Fibroblast of upper back skin (primary cell): ENCODE measurements at regions not wholly inside any gene's neighbourhood (a gene's known extent, or its start where the extent isn't known, plus 50 kb on each side); places are given as distances from the start of the nearest gene placed in this dataset.

ENCODE experiments used
- DNase-seq: peaks from one replicate; pipeline ENCODE4 v3.0.0-alpha.2; 2013

GRCh38 chr3:24598695-24599470, 104.2 kb upstream of the THRB start:
- no peak for DNase-seq

GRCh38 chr3:24601066-24601939, 106.7 kb upstream of the THRB start:
- peak; percentile 27 for DNase-seq

- DNase-seq = no peak
Measured at GRCh38 chr3:24604215-24604614, 109.6 kb upstream of the THRB start.

DNA sequence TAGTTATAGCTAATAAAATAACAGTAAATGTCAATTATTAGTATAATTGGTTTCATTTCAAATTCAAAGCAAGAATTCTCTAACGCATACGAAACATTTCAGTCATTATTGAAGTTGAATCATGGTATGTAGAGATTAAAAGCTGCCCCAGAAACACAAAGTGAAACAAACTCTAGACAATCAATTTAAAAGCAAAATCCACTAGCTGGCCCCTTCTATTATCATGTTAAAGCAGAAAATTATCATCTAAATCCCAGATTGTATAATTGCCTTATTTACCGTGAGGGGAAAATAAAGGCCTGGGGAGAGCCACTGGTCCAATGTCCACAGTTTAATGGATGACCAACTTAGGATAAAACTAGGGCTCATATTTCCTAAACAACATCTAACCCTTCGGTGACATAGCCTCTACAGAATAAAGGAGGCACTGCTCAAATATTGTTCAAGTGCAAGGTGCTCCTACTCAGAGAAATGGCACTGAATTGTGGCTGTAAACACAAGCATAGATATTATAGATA, 110.9 kb upstream of the THRB start:
- DNase-seq = no peak

- no peak for DNase-seq
Measured at GRCh38 chr3:24607281-24607680, 112.6 kb upstream of the THRB start.

GRCh38 chr3:24608701-24609390, 114.2 kb upstream of the THRB start:
- peak; percentile 78 for DNase-seq

DNA sequence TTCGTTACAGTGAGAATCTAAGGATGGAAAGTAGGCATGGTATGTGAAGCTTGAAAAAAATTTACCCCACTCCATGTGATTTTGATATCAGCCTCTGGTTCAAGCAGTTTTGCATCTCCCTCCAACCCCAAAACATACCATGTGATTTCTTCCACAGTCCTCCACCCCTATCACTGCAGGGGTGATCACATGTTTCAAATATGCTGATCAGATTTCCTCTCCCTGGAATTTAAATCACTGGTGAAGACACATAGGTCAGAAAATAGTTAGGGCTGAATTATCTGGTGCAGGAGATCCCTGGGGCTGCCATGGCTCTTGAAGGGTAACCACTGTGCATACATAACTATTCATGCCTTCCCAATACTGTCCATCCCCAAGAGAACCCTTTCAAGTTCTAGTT, 119.7 kb upstream of the THRB start:
- peak; percentile 39 for DNase-seq

- DNase-seq = no peak
Measured at GRCh38 chr3:24615177-24615576, 120.5 kb upstream of the THRB start.

DNA sequence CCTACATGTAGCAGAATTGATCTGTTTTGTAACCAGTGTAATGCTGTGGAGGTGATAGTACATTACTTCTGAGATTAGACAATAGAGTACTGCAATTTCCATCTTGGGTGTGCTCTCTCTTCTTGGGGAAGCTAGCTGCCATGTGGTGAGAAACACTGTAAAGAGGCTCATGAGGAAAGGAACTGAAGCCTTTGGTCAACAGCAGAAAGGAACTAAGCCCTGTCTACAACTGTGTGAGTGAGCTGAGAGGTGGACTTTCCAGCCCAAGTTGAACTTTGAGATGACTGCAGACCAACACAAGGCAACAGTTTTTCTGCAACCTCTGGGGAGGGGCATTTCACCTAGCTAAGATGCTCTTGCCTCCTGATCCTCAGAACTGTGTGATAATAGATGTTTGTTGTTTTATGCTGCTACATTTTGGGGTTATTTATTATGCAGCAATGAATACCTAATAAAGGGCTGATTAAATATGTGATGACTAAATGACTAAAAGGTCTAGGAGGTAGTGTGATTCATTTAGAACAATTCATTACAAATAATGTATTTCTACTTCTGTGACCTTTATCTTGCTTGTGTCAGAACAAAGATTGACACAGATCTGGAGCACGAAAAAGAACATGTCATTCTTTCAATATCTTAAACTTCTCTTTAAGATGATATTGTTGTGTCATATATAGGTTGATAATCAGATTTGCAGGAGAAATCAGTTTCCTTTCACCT, 121.6 kb upstream of the THRB start:
- no peak for DNase-seq

- no peak for DNase-seq
Measured at GRCh38 chr3:24622138-24622537, 127.5 kb upstream of the THRB start.

GRCh38 chr3:24622696-24623225, 128.1 kb upstream of the THRB start:
- DNase-seq = no peak

DNA sequence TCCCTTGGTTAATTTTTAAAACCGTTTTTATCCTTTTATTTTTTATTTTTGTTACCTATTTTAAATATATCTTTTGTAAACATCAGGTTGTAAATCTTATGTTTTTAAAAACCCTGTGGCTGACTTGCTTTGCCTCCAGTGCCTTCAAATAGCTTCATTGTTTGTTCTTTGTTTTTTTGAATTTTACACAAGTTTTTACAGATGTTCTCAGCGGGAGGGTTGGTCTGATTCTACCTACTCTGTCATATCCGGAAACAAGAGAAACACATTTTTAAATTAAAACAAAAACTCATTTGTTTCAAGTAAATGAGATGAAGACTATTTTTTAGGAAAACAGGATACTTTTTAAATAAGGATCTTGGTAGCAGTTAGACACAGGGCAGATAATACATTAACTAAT, 129.0 kb upstream of the THRB start:
- no peak for DNase-seq

GRCh38 chr3:24624938-24625681, 130.5 kb upstream of the THRB start:
- DNase-seq = no peak

GRCh38 chr3:24628523-24629258, 134.0 kb upstream of the THRB start:
- peak; percentile 54 for DNase-seq

- DNase-seq = no peak
Measured at GRCh38 chr3:24631481-24631880, 136.8 kb upstream of the THRB start.

DNA sequence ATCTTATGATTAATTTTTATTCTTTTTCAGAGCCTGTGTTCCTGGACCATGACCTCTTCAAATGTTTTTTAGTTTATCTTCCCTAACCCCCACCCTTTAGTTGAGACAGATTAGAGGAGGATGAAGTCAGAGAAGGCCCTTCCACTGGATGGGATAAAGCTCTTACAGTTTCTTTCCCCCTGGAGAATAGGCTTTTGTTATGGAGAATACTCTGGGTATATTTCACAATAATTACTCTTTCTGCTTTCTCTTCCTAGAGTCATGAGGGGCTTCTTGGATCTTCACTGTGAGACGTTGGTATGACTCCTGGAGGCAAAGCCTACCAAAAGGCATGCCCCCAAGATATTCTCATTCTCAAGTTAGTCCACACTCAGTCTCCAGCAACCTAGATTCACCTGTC, 144.4 kb upstream of the THRB start:
- no peak for DNase-seq

DNA sequence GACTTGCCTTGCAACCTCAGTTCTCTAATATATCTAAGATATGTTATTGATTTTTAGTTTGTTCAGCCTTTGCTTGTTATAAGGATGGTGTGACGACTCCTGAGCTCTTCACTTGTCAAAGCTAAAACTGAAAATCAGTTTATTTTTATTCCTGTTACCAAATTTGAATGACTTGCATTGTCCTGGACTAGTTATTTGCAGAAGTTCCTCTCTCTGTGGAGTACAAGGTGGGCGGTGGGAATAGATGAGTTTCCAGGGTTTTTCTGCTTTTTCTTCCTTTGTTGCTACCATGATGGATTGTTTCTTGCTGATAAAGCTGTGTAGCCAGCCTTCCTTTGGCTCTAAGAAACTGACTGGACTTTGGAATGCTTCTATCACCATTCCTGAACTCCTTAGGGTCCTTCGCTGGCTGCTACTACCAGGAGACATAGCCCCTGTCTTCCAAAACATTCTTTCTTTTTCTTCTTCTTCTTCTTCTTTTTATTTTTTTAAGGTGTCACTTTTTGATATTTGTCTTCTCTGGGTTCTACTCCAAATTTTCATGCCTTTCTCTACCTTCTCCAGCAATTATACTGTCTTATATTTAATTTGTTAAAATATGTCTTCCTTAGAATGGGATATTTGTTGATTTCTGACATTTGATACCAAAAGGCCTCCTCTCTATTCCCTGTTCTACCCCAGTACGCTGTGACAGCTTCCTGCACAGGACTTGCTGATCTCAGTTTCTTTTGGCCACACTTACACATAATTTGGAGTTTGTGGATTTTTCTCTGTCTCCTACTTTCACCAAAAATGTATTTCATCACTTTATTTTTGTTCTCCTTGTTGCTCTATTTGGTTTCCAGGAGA, 145.1 kb upstream of the THRB start:
- no peak for DNase-seq

DNA sequence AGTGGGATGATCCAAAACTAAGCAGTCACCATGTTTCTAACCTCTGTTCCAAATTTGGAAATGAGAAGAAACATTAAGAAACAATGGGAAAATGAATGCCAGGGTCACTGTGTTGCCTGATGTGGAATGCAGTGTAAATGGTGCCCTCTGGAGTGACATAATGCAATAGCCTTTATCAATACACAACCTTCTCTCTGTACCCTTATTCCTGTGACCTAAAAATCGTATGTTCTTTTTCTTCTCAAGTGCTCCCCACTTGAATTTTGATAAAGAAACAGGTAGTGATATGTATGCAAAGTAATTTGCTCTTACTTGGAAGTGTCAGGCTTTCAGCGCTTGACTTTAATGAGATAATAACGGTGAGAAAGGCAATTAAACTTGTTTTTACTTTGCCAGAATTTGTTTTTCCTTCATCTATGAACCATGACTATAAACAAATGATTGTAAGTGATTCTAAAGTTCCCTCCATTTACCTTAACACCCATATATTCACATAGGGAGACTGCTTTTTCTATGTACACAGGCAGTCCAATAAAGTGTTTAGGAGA, 145.8 kb upstream of the THRB start:
- peak; percentile 54 for DNase-seq

- DNase-seq = no peak
Measured at GRCh38 chr3:24641628-24642027, 147.0 kb upstream of the THRB start.

- DNase-seq = no peak
Measured at GRCh38 chr3:24645047-24645446, 150.4 kb upstream of the THRB start.
